ENCODE measurements at regions not wholly inside any gene's neighbourhood (a gene's known extent, or its start where the extent isn't known, plus 50 kb on each side); places are given as distances from the start of the nearest gene placed in this dataset.
A peak's percentile ranks its signal among the peaks of the same experiment; 100 is the strongest.
"Not testable (repeated sequence)": the region's sequence is repeated elsewhere in the genome, so short reads cannot be mapped to it uniquely, and the experiment has no call there.

- peak; percentile 12 for DNase-seq (ENCODE audit: low spot score)
Measured at GRCh38 chr3:28948685-28949084, 332.2 kb upstream of the RBMS3 start.

GRCh38 chr3:28949580-28949979 lies 331.3 kb upstream of the RBMS3 start:
- DNase-seq (ENCODE audit: low spot score): no peak

DNA sequence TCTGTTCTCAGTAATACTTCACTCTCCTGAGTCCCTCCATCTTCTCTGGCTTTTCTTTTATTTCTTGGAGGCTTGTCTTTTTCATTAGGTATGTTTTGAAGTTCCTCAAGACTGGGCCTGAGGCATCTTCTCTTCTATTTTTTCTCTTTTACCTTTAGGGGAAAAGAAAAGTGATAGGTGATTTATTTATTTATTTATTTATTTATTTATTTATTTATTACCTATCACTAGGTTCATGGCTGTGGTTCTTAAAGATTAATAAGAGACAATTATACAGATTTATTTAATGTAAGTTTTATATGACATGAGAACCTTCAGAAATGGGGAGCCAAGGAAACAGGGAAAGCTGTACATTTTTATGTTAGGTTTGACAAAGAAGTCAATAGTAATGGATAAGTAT lies 330.3 kb upstream of the RBMS3 start:
- no peak for DNase-seq (ENCODE audit: low spot score)

- DNase-seq (ENCODE audit: low spot score): no peak
Measured at GRCh38 chr3:28951772-28952556, 328.9 kb upstream of the RBMS3 start.

- no peak for DNase-seq (ENCODE audit: low spot score)
Measured at GRCh38 chr3:28958656-28959055, 322.2 kb upstream of the RBMS3 start.

DNA sequence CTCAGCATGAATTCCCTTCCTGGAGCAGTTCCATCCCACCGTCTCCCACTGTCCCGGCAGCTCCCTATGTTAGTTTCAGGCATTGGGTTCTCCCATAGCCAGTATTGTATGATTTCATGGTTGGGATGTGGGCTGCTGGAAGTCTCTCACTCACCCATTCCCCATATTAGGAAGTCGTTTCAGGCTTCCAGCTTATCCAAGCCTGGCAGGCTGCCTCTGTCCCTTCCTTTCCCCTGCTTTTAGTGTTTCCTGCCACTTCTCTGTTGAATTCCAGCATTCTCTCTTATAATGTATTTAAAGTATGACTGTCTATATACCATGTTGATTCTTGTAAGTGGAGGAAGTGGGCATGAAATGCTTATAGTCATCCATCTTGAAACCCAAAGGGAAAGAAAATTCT lies 309.7 kb upstream of the RBMS3 start:
- DNase-seq (ENCODE audit: low spot score): peak; percentile 11

- no peak for DNase-seq (ENCODE audit: low spot score)
Measured at GRCh38 chr3:28972921-28973320, 307.9 kb upstream of the RBMS3 start.

DNA sequence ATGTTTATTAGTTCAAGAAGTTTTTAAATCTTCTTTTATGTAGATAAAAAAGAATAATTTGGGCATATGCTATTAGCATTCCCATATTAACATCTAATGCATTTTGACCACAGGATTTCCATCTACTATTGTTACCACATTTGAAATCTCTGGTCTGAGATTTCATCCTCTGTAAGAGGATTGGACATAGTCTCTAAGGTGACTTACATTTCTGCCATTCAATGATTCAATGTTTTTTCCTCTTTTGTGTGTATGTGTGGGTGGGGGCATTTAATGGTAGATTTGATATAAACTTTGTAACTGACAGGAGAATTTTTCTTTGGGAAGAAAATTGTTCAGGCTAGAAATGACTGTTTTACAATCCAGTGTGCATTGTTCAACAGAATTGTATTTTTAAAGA lies 307.3 kb upstream of the RBMS3 start:
- DNase-seq (ENCODE audit: low spot score): no peak

GRCh38 chr3:28978092-28978491 lies 302.8 kb upstream of the RBMS3 start:
- DNase-seq (ENCODE audit: low spot score): no peak

DNA sequence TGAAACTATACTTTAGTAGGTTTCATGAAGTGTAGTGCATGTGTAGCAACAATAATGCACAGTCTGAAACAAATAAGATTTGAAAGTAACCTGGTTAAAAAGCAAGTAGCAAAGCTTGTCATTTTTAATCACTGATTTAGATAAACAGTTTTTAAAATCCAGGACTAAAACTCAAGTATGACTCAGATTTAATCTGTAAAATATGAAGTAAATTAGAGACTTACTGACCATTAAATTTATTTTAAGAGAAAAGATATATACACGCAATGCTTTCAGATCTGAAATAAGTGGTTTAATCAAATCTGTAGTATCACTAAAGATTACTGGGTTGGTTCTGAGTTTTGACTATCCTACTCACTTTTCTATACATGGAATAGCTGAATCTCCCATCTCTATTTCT lies 300.7 kb upstream of the RBMS3 start:
- DNase-seq (ENCODE audit: low spot score): no peak

DNA sequence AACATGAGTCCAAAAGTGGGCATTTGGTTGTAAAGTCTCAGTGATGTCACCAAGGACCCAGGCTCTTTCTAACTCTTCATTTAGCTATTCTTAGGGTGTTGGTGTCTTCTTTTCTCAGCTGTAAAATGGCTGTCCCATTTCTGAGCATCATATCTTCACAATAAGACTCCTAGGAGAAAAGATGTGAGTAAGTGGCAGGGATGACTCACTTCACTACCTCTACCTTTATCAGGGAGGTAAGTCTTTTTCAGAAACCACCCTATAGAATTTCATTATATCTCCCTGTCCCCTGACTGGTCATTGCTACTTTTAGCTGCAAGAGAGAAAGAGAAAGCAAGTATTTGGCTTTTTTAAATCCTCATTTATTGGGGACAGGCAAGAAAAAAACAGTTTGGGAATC lies 300.2 kb upstream of the RBMS3 start:
- no peak for DNase-seq (ENCODE audit: low spot score)

DNA sequence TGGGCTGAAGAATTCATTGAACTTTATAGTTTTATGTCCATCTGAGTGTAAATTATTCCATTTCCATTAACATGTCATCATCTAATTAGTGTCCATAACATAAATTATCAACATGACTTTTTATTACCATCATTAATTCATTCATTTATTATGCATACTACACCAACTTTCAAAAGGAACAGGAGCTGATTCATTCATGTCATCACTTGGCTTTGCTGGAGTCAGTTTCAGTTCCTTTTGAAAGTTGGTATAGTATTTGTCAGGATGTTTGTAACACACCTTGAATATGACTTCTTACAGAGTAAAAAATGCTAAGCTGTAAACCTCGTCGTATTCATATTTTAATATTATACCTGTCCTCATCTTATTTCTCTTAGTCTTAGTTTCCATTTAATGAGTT lies 298.0 kb upstream of the RBMS3 start:
- no peak for DNase-seq (ENCODE audit: low spot score)

GRCh38 chr3:28986922-28987321 lies 293.9 kb upstream of the RBMS3 start:
- no peak for DNase-seq (ENCODE audit: low spot score)

DNA sequence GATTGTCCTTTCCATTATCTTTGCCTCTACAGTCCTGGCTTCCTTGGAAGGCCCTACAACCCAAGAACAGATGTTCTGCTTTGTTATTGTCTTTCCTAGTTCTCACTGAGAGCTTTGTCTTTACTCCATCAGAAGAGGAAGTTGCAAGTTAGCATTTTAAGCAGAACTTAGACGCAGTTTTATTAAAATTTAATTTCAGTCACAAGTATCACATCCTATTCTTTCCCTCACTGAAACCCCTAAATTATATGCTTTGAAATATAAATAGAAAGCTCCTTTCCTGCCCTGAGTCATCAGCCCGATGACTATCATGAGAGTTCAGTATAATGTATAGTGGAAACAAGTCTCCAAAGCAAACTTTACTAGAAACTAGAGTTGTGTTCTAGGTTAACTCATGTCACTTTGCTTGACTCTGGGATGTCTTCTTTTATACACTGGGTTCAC lies 291.2 kb upstream of the RBMS3 start:
- no peak for DNase-seq (ENCODE audit: low spot score)

GRCh38 chr3:28994161-28994905 lies 286.5 kb upstream of the RBMS3 start:
- DNase-seq (ENCODE audit: low spot score): no peak

DNA sequence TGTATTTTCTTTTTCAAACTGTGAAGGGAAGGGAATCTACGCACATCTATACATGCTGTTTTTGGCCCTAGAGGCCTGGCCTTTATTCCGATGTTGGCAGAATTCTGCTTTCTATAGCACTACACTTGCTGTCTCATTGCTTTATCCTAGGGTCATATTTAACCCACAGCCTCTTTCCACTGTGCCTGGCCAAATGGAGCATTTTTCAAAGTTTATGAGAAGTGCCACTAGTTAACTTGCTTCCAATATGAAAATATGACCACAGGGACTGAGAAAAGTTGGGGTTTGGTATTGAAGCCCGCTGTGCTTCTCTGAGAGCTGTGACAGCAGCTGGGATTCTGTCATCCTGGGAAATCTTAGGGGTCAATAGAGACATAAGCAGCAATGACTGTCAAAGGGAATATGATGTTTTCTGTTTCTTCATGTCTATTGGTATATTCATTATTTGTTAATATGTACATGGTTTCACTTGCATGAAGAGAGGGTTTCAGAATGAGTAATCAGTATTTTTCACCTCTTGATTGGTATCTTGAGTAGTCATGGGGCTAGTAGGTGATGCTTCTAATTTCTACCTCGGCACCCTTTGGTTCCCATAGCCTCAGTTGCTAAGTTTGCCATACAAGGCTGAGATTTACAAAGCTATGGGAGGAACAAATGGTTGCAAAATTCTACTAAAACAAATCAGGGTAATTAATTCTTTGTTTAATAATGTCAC lies 275.8 kb upstream of the RBMS3 start:
- DNase-seq (ENCODE audit: low spot score): no peak

- DNase-seq (ENCODE audit: low spot score): no peak
Measured at GRCh38 chr3:29005862-29006261, 275.0 kb upstream of the RBMS3 start.

DNA sequence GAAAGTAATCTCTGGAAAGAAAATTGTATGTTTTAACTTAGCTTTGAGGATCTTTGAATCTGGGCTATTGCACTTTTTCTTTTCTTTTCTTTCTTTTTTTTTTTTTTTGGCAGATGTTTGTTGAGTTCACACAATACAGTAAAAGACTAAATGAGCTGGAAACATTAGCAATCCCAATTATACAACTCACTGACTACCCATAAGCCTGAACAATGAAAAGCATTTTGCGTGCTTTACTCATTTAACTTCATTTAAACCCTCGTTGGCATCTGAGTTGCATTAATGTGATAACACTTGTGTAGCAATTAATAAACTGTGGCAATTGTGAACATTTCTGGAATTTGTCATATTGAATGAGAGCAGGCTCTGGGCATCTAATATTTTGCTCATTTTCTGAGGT lies 269.4 kb upstream of the RBMS3 start:
- no peak for DNase-seq (ENCODE audit: low spot score)

- DNase-seq (ENCODE audit: low spot score): no peak
Measured at GRCh38 chr3:29011966-29012365, 268.9 kb upstream of the RBMS3 start.

DNA sequence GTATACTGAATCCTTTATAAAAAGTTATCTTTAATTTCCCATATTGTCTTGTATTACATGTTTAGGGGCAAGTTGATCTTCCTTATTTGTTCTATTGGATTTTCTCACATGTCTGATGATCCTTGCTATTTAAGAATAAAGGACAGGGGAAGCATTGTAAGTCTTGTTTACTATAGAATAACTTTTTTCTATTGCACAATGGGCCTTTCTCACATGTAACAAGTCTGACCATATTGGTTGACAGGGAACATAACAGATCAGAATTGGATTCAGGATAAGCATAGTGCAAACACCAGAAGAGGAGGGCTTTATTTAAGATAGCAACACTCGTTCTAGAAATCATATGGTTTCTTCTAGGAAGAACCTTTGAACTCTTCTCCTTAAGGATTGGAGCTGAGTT lies 257.9 kb upstream of the RBMS3 start:
- no peak for DNase-seq (ENCODE audit: low spot score)

- DNase-seq (ENCODE audit: low spot score): no peak
Measured at GRCh38 chr3:29026286-29026685, 254.6 kb upstream of the RBMS3 start.

- DNase-seq (ENCODE audit: low spot score): no peak
Measured at GRCh38 chr3:29026959-29027358, 253.9 kb upstream of the RBMS3 start.

DNA sequence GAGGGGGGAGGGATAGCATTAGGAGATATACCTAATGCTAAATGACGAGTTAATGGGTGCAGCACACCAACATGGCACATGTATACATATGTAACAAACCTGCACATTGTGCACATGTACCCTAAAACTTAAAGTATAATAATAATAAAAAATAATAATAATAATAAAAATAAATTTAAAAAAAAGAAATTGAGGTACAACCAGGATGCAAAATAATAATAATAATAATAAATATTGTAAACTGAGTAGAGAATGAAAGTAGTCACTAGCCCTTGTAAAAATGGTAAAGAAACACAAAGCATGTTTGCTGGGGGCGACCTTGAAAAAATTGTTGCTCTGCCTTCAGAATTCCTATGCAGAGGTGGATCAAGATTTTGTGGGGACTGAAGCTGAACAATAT lies 249.7 kb upstream of the RBMS3 start:
- not testable (repeated sequence) for DNase-seq (ENCODE audit: low spot score)
